HG03196 (cell line): ENCODE measurements at regions not wholly inside any gene's neighbourhood (a gene's known extent, or its start where the extent isn't known, plus 50 kb on each side); places are given as distances from the start of the nearest gene placed in this dataset.

Experiments used
- ATAC-seq: cut with Tn5 transposase; IDR thresholded peaks from one replicate; pipeline ENCODE4 v1.9.1; 2021; ENCODE audit not compliant: unreplicated experiment

- ATAC-seq = no peak
These were observed 441.5 kb upstream of the CDH4 start for GRCh38 chr20:60810561-60810960.

- ATAC-seq = no peak
These were observed 439.5 kb upstream of the CDH4 start for GRCh38 chr20:60812561-60812960.

GRCh38 chr20:60813066-60813465, 439.0 kb upstream of the CDH4 start:
- ATAC-seq = no peak

- no peak for ATAC-seq
These were observed 436.4 kb upstream of the CDH4 start for GRCh38 chr20:60815656-60816055.

GRCh38 chr20:60816901-60817300, 435.2 kb upstream of the CDH4 start:
- no peak for ATAC-seq

GRCh38 chr20:60817891-60818290, 434.2 kb upstream of the CDH4 start:
- no peak for ATAC-seq

GRCh38 chr20:60819511-60819910, 432.6 kb upstream of the CDH4 start:
- no peak for ATAC-seq

- ATAC-seq = no peak
These were observed 431.9 kb upstream of the CDH4 start for GRCh38 chr20:60820149-60820548.

- no peak for ATAC-seq
These were observed 431.1 kb upstream of the CDH4 start for GRCh38 chr20:60820918-60821317.

- no peak for ATAC-seq
These were observed 429.1 kb upstream of the CDH4 start for GRCh38 chr20:60822699-60823607.

GRCh38 chr20:60835876-60836275, 416.2 kb upstream of the CDH4 start:
- no peak for ATAC-seq

- no peak for ATAC-seq
These were observed 414.8 kb upstream of the CDH4 start for GRCh38 chr20:60837173-60837770.

GRCh38 chr20:60838297-60838696, 413.8 kb upstream of the CDH4 start:
- no peak for ATAC-seq

GRCh38 chr20:60840971-60841370, 411.1 kb upstream of the CDH4 start:
- no peak for ATAC-seq

- no peak for ATAC-seq
These were observed 406.9 kb upstream of the CDH4 start for GRCh38 chr20:60845146-60845545.

- no peak for ATAC-seq
These were observed 400.0 kb upstream of the CDH4 start for GRCh38 chr20:60851826-60852704.

GRCh38 chr20:60857708-60858107, 394.4 kb upstream of the CDH4 start:
- no peak for ATAC-seq

GRCh38 chr20:60862601-60863000, 389.5 kb upstream of the CDH4 start:
- ATAC-seq = no peak

- no peak for ATAC-seq
These were observed 388.5 kb upstream of the CDH4 start for GRCh38 chr20:60863548-60863947.

- ATAC-seq = no peak
These were observed 384.5 kb upstream of the CDH4 start for GRCh38 chr20:60867589-60867988.

GRCh38 chr20:60868316-60868891, 383.7 kb upstream of the CDH4 start:
- no peak for ATAC-seq
